Fibroblast of skin of left biceps (primary cell): ENCODE measurements at regions not wholly inside any gene's neighbourhood (a gene's known extent, or its start where the extent isn't known, plus 50 kb on each side); places are given as distances from the start of the nearest gene placed in this dataset.

ENCODE experiments used
- DNase-seq, 2 experiments: peaks; one replicate each; pipeline ENCODE4 v3.0.0-alpha.2; 2013; ENCODE audit warnings: low read depth in 2 of 2

- no peak for DNase-seq
These were observed 134.0 kb upstream of the SEMA3A start for GRCh38 chr7:84328571-84328970.

- no peak for DNase-seq
These were observed 129.6 kb upstream of the SEMA3A start for GRCh38 chr7:84324136-84324630.

DNA sequence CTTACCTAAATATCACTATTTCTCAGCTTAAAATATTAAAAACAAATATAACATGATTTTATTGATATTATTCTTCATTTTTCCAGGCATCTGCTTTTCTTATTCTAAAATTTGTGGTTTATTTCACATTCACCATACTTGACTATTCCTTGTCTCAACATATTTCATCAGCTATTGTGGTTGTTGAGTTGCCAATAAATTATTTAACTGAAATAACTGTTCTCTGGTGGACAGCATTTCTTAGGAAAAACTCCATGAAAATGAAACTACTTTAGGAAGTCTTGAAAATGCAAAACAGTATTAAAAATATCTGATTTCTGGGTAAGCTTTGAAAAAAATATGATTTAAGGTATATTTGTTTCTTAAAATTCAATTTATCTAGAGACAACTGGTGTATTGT is 122.9 kb upstream of the SEMA3A start:
- DNase-seq: peak in 1 of 2 experiments; percentile 42

GRCh38 chr7:84314263-84314662 is 119.7 kb upstream of the SEMA3A start:
- DNase-seq: no peak

DNA sequence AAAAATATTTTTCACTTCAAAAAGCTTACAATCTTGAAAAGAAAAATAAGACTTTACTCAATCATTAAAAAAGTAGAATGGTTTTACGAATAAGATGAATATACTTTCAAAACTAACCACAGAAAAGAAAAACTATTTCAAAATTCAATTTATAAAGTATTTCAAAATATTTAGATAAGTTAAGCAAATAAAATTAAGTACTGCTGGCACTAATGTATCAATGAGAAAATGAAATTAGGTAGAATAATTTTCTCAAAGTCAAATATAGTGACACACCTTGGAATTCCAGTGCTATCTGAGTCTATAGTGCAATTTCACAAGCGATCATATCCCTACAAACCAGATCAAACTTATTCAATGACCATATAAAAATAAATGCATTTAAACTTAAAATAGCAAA is 109.8 kb upstream of the SEMA3A start:
- DNase-seq: no peak

GRCh38 chr7:84302949-84303348 is 108.4 kb upstream of the SEMA3A start:
- no peak for DNase-seq

DNA sequence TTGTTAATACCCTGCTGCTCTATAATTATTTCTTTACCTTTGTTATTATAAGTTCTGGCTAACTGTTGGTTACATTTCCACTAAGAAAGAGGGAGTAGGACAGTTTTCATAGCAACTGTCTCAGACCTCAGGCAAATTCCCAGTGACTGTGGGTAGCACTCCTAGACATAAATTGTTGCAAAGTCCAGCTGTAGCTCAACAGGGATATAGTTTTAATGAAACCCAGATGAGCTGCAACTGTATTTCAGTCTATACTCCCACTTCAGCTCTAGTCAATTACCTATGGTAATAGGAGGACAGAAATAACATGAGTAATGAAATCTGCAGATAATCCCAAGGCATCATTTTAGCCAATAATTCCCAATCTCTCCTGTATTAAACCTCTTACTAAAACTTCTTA is 103.0 kb upstream of the SEMA3A start:
- DNase-seq: peak; percentile 16 to 17

- DNase-seq: peak; percentile 42
These were observed 100.4 kb upstream of the SEMA3A start for GRCh38 chr7:84294847-84295455.

GRCh38 chr7:84294391-84294790 is 99.8 kb upstream of the SEMA3A start:
- no peak for DNase-seq

- DNase-seq: no peak
These were observed 97.2 kb upstream of the SEMA3A start for GRCh38 chr7:84291756-84292155.

DNA sequence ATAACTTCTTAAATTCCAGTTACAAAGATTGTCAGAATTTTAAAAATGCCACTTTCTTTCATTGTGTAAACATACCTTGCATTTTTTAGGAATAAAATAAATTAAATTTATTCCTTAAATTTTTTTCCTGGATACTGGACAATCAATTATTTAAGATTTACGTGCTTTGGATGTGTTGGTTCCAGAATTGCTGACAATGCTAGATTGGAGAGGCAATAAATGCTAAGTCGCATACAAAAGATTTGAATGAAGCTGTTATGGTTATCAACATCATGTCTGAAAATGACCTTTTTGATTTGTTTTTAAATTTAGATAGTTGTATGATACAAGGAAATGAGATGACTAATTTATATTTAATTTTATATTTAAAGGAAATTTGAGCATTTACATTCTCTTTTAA is 89.2 kb upstream of the SEMA3A start:
- no peak for DNase-seq

DNA sequence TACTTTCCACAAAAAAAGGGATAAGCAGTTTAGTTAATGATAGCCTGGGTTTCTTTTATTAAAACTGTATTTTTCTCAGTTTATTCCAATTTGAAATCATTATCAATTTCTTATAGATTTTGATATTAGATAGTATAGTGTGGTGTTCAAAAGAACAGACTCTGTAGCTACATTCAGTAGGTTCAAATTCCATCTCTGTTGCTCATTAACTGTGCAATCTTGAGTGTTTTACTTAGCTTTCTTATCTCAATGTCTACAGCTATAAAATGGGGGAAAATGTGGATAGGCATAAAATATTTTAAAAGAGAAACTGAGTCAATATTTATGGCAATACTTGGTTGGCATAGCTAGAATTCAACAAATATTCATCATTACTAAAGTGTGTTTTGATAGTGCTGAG is 86.9 kb upstream of the SEMA3A start:
- no peak for DNase-seq

DNA sequence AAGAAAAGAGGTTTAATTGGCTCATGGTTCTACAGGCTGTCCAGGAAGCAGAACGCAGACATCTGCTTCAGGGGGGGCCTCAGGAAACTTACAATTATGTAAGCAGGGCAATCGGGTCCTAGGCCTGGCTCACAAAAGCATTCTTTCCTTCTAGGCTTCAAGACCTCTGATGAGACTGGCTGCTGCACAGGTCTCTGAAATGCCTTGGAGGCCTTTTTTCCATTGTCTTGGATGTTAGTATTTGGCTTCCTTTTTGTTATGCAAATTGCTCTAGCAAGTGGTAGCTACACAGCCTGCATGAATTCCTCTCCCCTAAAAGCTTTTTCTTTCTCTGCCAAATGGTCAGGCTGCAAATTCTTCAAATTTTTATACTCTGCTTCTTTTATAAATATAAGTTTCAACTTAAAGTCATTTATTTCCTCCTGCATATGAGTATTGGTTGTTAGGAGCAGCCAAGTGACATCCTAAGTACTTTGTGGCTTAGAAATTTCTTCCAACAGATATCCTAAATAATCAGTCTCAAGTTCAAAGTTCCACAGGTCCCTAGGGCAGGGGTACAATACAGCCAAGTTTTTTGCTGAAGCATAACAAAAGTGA is 83.1 kb upstream of the SEMA3A start:
- DNase-seq: no peak

- DNase-seq: no peak
These were observed 79.5 kb upstream of the SEMA3A start for GRCh38 chr7:84274029-84274638.

- no peak for DNase-seq
These were observed 77.0 kb upstream of the SEMA3A start for GRCh38 chr7:84271543-84271942.

DNA sequence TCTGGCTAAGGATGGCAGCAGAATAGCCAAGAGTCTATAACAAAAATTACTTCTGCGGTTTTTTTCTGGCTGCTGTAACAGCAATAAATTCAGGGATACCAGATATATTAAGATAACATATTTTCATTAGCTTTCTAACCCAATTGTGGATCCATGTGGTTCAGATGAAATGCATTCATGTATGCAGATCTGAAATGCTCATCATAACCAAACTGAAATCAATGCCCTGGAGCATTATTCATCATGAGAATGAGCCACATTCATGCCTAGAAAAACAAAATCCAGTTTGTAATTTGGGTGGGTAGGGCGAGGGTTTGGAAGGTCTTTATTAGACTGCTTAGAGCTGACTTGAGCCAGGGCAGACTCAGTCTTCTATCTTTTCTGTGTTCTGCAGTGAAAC is 69.8 kb upstream of the SEMA3A start:
- DNase-seq: no peak

GRCh38 chr7:84263106-84263505 is 68.5 kb upstream of the SEMA3A start:
- DNase-seq: no peak

GRCh38 chr7:84261509-84261908 is 66.9 kb upstream of the SEMA3A start:
- no peak for DNase-seq

GRCh38 chr7:84258628-84259027 is 64.0 kb upstream of the SEMA3A start:
- peak; percentile 76 to 78 for DNase-seq

- DNase-seq: no peak
These were observed 62.0 kb upstream of the SEMA3A start for GRCh38 chr7:84256571-84256971.

DNA sequence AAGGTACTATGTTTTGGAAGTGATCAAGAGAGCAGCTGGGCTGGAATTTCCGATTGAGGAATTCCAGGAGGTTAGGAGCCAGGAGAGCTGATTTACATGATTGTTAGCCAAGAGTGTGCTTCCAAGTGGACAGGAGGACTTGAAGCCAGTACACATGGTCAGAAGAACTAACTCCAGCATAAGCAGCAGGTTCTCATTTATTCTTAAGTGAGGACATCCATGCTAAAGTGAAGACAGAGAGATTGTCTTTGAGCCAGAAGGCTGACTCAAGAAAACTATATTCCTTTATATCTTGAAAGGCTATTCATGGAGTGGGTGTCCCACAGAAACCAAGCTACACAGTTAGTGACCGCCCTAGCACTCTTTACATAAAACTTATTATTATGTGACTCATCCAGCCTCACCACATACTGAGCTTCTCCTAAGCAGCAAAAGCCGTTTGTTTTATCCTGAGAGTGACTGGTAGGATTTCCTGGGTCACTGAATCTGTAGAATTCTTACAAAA is 56.7 kb upstream of the SEMA3A start:
- DNase-seq: peak; percentile 69 to 72

- DNase-seq: no peak
These were observed 55.9 kb upstream of the SEMA3A start for GRCh38 chr7:84250452-84250851.

DNA sequence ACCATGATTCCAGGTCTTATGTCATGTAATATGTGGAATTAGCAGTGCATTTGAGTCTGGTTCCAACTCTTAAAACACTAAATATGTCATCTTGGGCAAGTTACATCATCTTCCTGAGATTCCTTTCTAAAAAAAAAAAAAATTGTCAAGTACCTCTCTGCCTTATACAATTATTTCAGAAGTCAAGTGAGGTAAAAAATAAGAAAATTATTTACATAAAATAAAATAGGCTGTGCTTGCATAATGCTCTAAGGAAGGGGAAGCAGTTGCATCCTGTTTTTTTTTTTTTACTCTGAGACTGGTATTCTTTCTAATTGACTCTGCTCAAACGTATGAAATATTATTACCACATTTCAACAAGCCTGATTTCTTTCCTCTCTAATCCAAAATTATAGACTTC is 55.1 kb upstream of the SEMA3A start:
- DNase-seq: no peak
